SJCRH30 (cell line): ENCODE measurements at regions not wholly inside any gene's neighbourhood (a gene's known extent, or its start where the extent isn't known, plus 50 kb on each side); places are given as distances from the start of the nearest gene placed in this dataset.
"Not testable (repeated sequence)": the region's sequence is repeated elsewhere in the genome, so short reads cannot be mapped to it uniquely, and the experiment has no call there.

ENCODE experiments used
- DNase-seq, 2 experiments: peaks; one replicate each; pipeline ENCODE4 v3.0.0-alpha.2; 2015 to 2020
- H3K27ac ChIP-seq: fragments of 250-450 bp; sonication (Bioruptor Pico); 2 replicates; pipeline ENCODE4 v1.5.1; 2020; ENCODE audit warnings: mild to moderate bottlenecking, moderate library complexity
- H3K27me3 ChIP-seq: fragments of 250-450 bp; sonication (Bioruptor Pico); 2 replicates; pipeline ENCODE4 v1.5.1; 2020; ENCODE audit warnings: mild to moderate bottlenecking, moderate library complexity
- H3K36me3 ChIP-seq: fragments of 250-450 bp; sonication (Bioruptor Pico); 2 replicates; pipeline ENCODE4 v1.5.1; 2020; ENCODE audit warnings: mild to moderate bottlenecking, moderate library complexity
- H3K4me1 ChIP-seq: fragments of 250-450 bp; sonication (Bioruptor Pico); 2 replicates; pipeline ENCODE4 v1.5.1; 2020; ENCODE audit warnings: mild to moderate bottlenecking, moderate library complexity
- H3K4me3 ChIP-seq: fragments of 250-450 bp; sonication (Bioruptor Pico); 2 replicates; pipeline ENCODE4 v1.5.1; 2020; ENCODE audit warnings: mild to moderate bottlenecking, moderate library complexity
- H3K9me3 ChIP-seq: fragments of 250-450 bp; sonication (Bioruptor Pico); replicated peaks from 2 replicates; pipeline ENCODE4 v1.5.1; 2020; ENCODE audit warnings: mild to moderate bottlenecking, moderate library complexity

GRCh38 chr2:2495606-2496005 lies 164.5 kb upstream of the MYT1L start:
- no peak overlapping the region for H3K4me3 ChIP-seq
- H3K4me1 ChIP-seq = no peaks in the 10 kb centered on the region
- DNase-seq = no peak
- H3K27ac ChIP-seq = no peak overlapping the region
- H3K9me3 ChIP-seq = no peaks in the 10 kb centered on the region
- H3K36me3 ChIP-seq = no peaks in the 10 kb centered on the region
- H3K27me3 ChIP-seq = no peaks in the 10 kb centered on the region; the same call in 1 of the 2 replicates

- Histone ChIP-seq H3K36me3 (no peaks in the 10 kb centered on the region), H3K9me3 (no peaks in the 10 kb centered on the region), H3K4me3 (no peak overlapping the region), H3K4me1 (no peaks in the 10 kb centered on the region), H3K27me3 (no peaks in the 10 kb centered on the region), H3K27ac (no peak overlapping the region)
- no peak for DNase-seq
Observed at GRCh38 chr2:2493496-2493895, 162.4 kb upstream of the MYT1L start.

- H3K27me3 ChIP-seq = no peaks in the 10 kb centered on the region
- H3K4me1 ChIP-seq = no peaks in the 10 kb centered on the region
- H3K4me3 ChIP-seq = no peak overlapping the region
- no peak for DNase-seq
- H3K27ac ChIP-seq = no peak overlapping the region
- no peaks in the 10 kb centered on the region for H3K36me3 ChIP-seq
- no peaks in the 10 kb centered on the region for H3K9me3 ChIP-seq
Observed at GRCh38 chr2:2492800-2493199, 161.7 kb upstream of the MYT1L start.

GRCh38 chr2:2491964-2492363 lies 160.9 kb upstream of the MYT1L start:
- Histone ChIP-seq H3K4me3 (no peak overlapping the region), H3K4me1 (no peaks in the 10 kb centered on the region), H3K27me3 (no peaks in the 10 kb centered on the region; the same call in 1 of the 2 replicates), H3K36me3 (no peaks in the 10 kb centered on the region), H3K9me3 (no peaks in the 10 kb centered on the region), H3K27ac (no peak overlapping the region)
- DNase-seq = no peak

- H3K9me3 ChIP-seq = no peaks in the 10 kb centered on the region
- H3K4me1 ChIP-seq = no peaks in the 10 kb centered on the region
- no peak overlapping the region for H3K4me3 ChIP-seq
- H3K27ac ChIP-seq = no peak overlapping the region
- no peak for DNase-seq
- no peaks in the 10 kb centered on the region; the same call in 1 of the 2 replicates for H3K27me3 ChIP-seq
- H3K36me3 ChIP-seq = no peaks in the 10 kb centered on the region
Observed at GRCh38 chr2:2484301-2484700, 153.2 kb upstream of the MYT1L start.

- Histone ChIP-seq H3K9me3 (no peaks in the 10 kb centered on the region), H3K36me3 (no peaks in the 10 kb centered on the region), H3K27ac (no peak overlapping the region), H3K27me3 (no peaks in the 10 kb centered on the region; the same call in 1 of the 2 replicates), H3K4me1 (no peaks in the 10 kb centered on the region), H3K4me3 (no peak overlapping the region)
- DNase-seq = no peak
Observed at GRCh38 chr2:2482851-2483250, 151.8 kb upstream of the MYT1L start.

GRCh38 chr2:2472881-2473280 lies 141.8 kb upstream of the MYT1L start:
- Histone ChIP-seq H3K4me1 (no peaks in the 10 kb centered on the region), H3K27me3 (peaks cover 16% of the 10 kb centered on the region; the same call in 1 of the 2 replicates), H3K9me3 (no peaks in the 10 kb centered on the region), H3K36me3 (no peaks in the 10 kb centered on the region), H3K27ac (no peak overlapping the region), H3K4me3 (no peak overlapping the region)
- no peak for DNase-seq

GRCh38 chr2:2472044-2472443 lies 141.0 kb upstream of the MYT1L start:
- Histone ChIP-seq H3K9me3 (no peaks in the 10 kb centered on the region), H3K4me1 (no peaks in the 10 kb centered on the region), H3K36me3 (no peaks in the 10 kb centered on the region), H3K27ac (no peak overlapping the region), H3K27me3 (peaks cover 16% of the 10 kb centered on the region; the same call in 1 of the 2 replicates), H3K4me3 (no peak overlapping the region)
- DNase-seq = no peak

GRCh38 chr2:2466534-2466933 lies 135.5 kb upstream of the MYT1L start:
- Histone ChIP-seq H3K27me3 (peaks cover 13% of the 10 kb centered on the region; the same call in 1 of the 2 replicates), H3K4me1 (no peaks in the 10 kb centered on the region), H3K9me3 (no peaks in the 10 kb centered on the region), H3K4me3 (no peak overlapping the region), H3K36me3 (no peaks in the 10 kb centered on the region), H3K27ac (no peak overlapping the region)
- DNase-seq = no peak

GRCh38 chr2:2464643-2465042 lies 133.6 kb upstream of the MYT1L start:
- no peak for DNase-seq
- no peaks in the 10 kb centered on the region for H3K4me1 ChIP-seq
- no peaks in the 10 kb centered on the region for H3K36me3 ChIP-seq
- H3K27ac ChIP-seq = no peak overlapping the region
- H3K9me3 ChIP-seq = no peaks in the 10 kb centered on the region
- peaks cover 3% of the 10 kb centered on the region; the same call in 1 of the 2 replicates for H3K27me3 ChIP-seq
- no peak overlapping the region for H3K4me3 ChIP-seq

GRCh38 chr2:2464094-2464493 lies 133.0 kb upstream of the MYT1L start:
- H3K36me3 ChIP-seq = no peaks in the 10 kb centered on the region

GRCh38 chr2:2456721-2457120 lies 125.6 kb upstream of the MYT1L start:
- Histone ChIP-seq H3K27me3 (peaks cover 3% of the 10 kb centered on the region), H3K4me1 (no peaks in the 10 kb centered on the region), H3K9me3 (no peaks in the 10 kb centered on the region), H3K36me3 (no peaks in the 10 kb centered on the region), H3K27ac (no peak overlapping the region), H3K4me3 (no peak overlapping the region)
- DNase-seq = no peak

More at GRCh38 chr2:2464094-2464493, 133.0 kb upstream of the MYT1L start:
- Histone ChIP-seq H3K27me3 (peaks cover 3% of the 10 kb centered on the region; the same call in 1 of the 2 replicates), H3K9me3 (no peaks in the 10 kb centered on the region), H3K4me3 (no peak overlapping the region), H3K4me1 (no peaks in the 10 kb centered on the region), H3K27ac (no peak overlapping the region)
- DNase-seq = no peak

- no peak overlapping the region for H3K4me3 ChIP-seq
- no peaks in the 10 kb centered on the region for H3K9me3 ChIP-seq
- no peaks in the 10 kb centered on the region for H3K36me3 ChIP-seq
- H3K27ac ChIP-seq = no peak overlapping the region
- DNase-seq = no peak
- no peaks in the 10 kb centered on the region for H3K4me1 ChIP-seq
- H3K27me3 ChIP-seq = peaks cover 3% of the 10 kb centered on the region
Observed at GRCh38 chr2:2455151-2455550, 124.1 kb upstream of the MYT1L start.

- peaks cover 3% of the 10 kb centered on the region; the same call in 1 of the 2 replicates for H3K27me3 ChIP-seq
- H3K4me3 ChIP-seq = no peak overlapping the region
- H3K4me1 ChIP-seq = no peaks in the 10 kb centered on the region
- no peaks in the 10 kb centered on the region for H3K36me3 ChIP-seq
- no peak for DNase-seq
- H3K9me3 ChIP-seq = no peaks in the 10 kb centered on the region
- H3K27ac ChIP-seq = no peak overlapping the region
Observed at GRCh38 chr2:2452961-2453360, 121.9 kb upstream of the MYT1L start.

GRCh38 chr2:2451275-2451674 lies 120.2 kb upstream of the MYT1L start:
- not testable (repeated sequence) for H3K4me1 ChIP-seq, H3K4me3 ChIP-seq

GRCh38 chr2:2448178-2448577 lies 117.1 kb upstream of the MYT1L start:
- H3K36me3 ChIP-seq = no peaks in the 10 kb centered on the region
- H3K4me3 ChIP-seq = no peak overlapping the region
- H3K9me3 ChIP-seq = no peaks in the 10 kb centered on the region
- no peaks in the 10 kb centered on the region for H3K27me3 ChIP-seq
- H3K27ac ChIP-seq = no peak overlapping the region
- no peaks in the 10 kb centered on the region for H3K4me1 ChIP-seq
- DNase-seq = no peak

More at GRCh38 chr2:2451275-2451674, 120.2 kb upstream of the MYT1L start:
- not testable (repeated sequence) for H3K27me3 ChIP-seq, H3K27ac ChIP-seq, H3K36me3 ChIP-seq, H3K9me3 ChIP-seq, DNase-seq
